H9 (cell line): ENCODE measurements at regions not wholly inside any gene's neighbourhood (a gene's known extent, or its start where the extent isn't known, plus 50 kb on each side); places are given as distances from the start of the nearest gene placed in this dataset.

Experiments
- DNase-seq: peaks from one replicate; pipeline ENCODE4 v3.0.0-alpha.2; 2017
- H2AFZ ChIP-seq: one replicate; pipeline ENCODE4 v1.6.1; 2013; ENCODE audit warnings: mild to moderate bottlenecking, low read length, control low read depth, moderate library complexity
- H2AK5ac ChIP-seq: 2 replicates; pipeline ENCODE4 v1.6.1; 2013; ENCODE audit warnings: low read length, control low read depth, mixed read lengths; ENCODE audit not compliant: insufficient read length
- H2BK120ac ChIP-seq: one replicate; pipeline ENCODE4 v1.6.1; 2013; ENCODE audit warnings: low read depth, mild to moderate bottlenecking, low read length, control low read depth, inconsistent platforms; ENCODE audit not compliant: poor library complexity, severe bottlenecking
- H2BK12ac ChIP-seq: 2 replicates; pipeline ENCODE4 v1.6.1; 2013; ENCODE audit warnings: low read length, control low read depth, mixed read lengths, low read depth; ENCODE audit not compliant: insufficient read length
- H2BK15ac ChIP-seq: 2 replicates; pipeline ENCODE4 v1.6.1; 2013; ENCODE audit warnings: low read depth, low read length, control low read depth
- H2BK20ac ChIP-seq: one replicate; pipeline ENCODE4 v1.6.1; 2013; ENCODE audit warnings: low read depth, mild to moderate bottlenecking, low read length, control low read depth, inconsistent platforms; ENCODE audit not compliant: poor library complexity, severe bottlenecking
- H2BK5ac ChIP-seq: 2 replicates; pipeline ENCODE4 v1.6.1; 2013; ENCODE audit warnings: low read length, control low read depth, mixed read lengths; ENCODE audit not compliant: insufficient read length
- H3K14ac ChIP-seq: 2 replicates; pipeline ENCODE4 v1.6.1; 2013; ENCODE audit warnings: low read length, control low read depth; ENCODE audit not compliant: insufficient read depth
- H3K18ac ChIP-seq: 2 replicates; pipeline ENCODE4 v1.6.1; 2013; ENCODE audit warnings: low read depth, mild to moderate bottlenecking, mixed read lengths, low read length, control low read depth; ENCODE audit not compliant: insufficient read length
- H3K23ac ChIP-seq: 2 replicates; pipeline ENCODE4 v1.6.1; 2013; ENCODE audit warnings: low read length, control low read depth, mixed read lengths, low read depth; ENCODE audit not compliant: insufficient read length
- H3K23me2 ChIP-seq: 2 replicates; pipeline ENCODE4 v1.6.1; 2013; ENCODE audit warnings: low read depth, mild to moderate bottlenecking, mixed read lengths, low read length, control low read depth; ENCODE audit not compliant: insufficient read length, poor library complexity, severe bottlenecking
- H3K27ac ChIP-seq: 2 replicates; pipeline ENCODE4 v1.5.1; 2013; ENCODE audit warnings: low read length, control low read depth, mixed read lengths, low read depth; ENCODE audit not compliant: insufficient read length
- H3K27me3 ChIP-seq: 2 replicates; pipeline ENCODE4 v1.6.1; 2013; ENCODE audit warnings: low read length, control low read depth, inconsistent platforms; ENCODE audit not compliant: insufficient read depth
- H3K4ac ChIP-seq: 2 replicates; pipeline ENCODE4 v1.6.1; 2013; ENCODE audit warnings: low read depth, mild to moderate bottlenecking, control low read depth, inconsistent platforms, low read length, moderate library complexity
- H3K4me1 ChIP-seq: 2 replicates; pipeline ENCODE4 v1.6.1; 2013; ENCODE audit warnings: low read length, control low read depth, inconsistent platforms; ENCODE audit not compliant: insufficient read depth
- H3K4me2 ChIP-seq: 2 replicates; pipeline ENCODE4 v1.6.1; 2013; ENCODE audit warnings: low read length, control low read depth, mixed read lengths; ENCODE audit not compliant: insufficient read length, insufficient read depth
- H3K56ac ChIP-seq: 2 replicates; pipeline ENCODE4 v1.6.1; 2013; ENCODE audit warnings: low read depth, mild to moderate bottlenecking, mixed read lengths, low read length, control low read depth; ENCODE audit not compliant: insufficient read length
- H3K79me1 ChIP-seq: 2 replicates; pipeline ENCODE4 v1.6.1; 2013; ENCODE audit warnings: low read depth, mild to moderate bottlenecking, moderate library complexity, low read length, control low read depth, inconsistent platforms; ENCODE audit not compliant: insufficient read depth, poor library complexity, severe bottlenecking
- H3K79me2 ChIP-seq: 2 replicates; pipeline ENCODE4 v1.6.1; 2013; ENCODE audit warnings: low read length, control low read depth, inconsistent platforms; ENCODE audit not compliant: insufficient read depth
- H3K9ac ChIP-seq: 2 replicates; pipeline ENCODE4 v1.6.1; 2013; ENCODE audit warnings: low read length, control low read depth, mixed read lengths; ENCODE audit not compliant: insufficient read length; ENCODE audit errors: extremely low read depth
- H3K9me3 ChIP-seq: one replicate; pipeline ENCODE4 v1.6.1; 2013; ENCODE audit warnings: low read depth, low read length, inconsistent platforms; ENCODE audit not compliant: control insufficient read depth
- H3T11ph ChIP-seq: one replicate; pipeline ENCODE4 v1.6.1; 2013; ENCODE audit warnings: mild to moderate bottlenecking, low read length, control low read depth, inconsistent platforms
- H4K20me1 ChIP-seq: one replicate; pipeline ENCODE4 v1.6.1; 2013; ENCODE audit not compliant: control insufficient read depth, insufficient read length, insufficient read depth
- H4K5ac ChIP-seq: 2 replicates; pipeline ENCODE4 v1.6.1; 2013; ENCODE audit warnings: low read depth, mild to moderate bottlenecking, mixed read lengths, low read length, control low read depth; ENCODE audit not compliant: insufficient read length
- H4K8ac ChIP-seq: replicated peaks from 2 replicates; pipeline ENCODE4 v1.6.1; 2013; ENCODE audit warnings: low read length, control low read depth, mixed read lengths, low read depth; ENCODE audit not compliant: insufficient read length
- H4K91ac ChIP-seq: 2 replicates; pipeline ENCODE4 v1.6.1; 2013; ENCODE audit warnings: low read depth, mild to moderate bottlenecking, moderate library complexity, mixed read lengths, low read length, control low read depth; ENCODE audit not compliant: insufficient read length
- H3K27ac Mint-ChIP-seq, 3 experiments: 2 replicates in 2 of 3; 3 replicates in 1 of 3; pipeline ENCODE4 v1.8.0; 2020 to 2021; ENCODE audit warnings: mixed read lengths in 3 of 3, mild to moderate bottlenecking in 1 of 3, moderate library complexity in 1 of 3
- H3K27me3 Mint-ChIP-seq: 2 replicates; pipeline ENCODE4 v1.8.0; 2021; ENCODE audit warnings: low read depth, mild to moderate bottlenecking, moderate library complexity, mixed read lengths
- H3K36me3 Mint-ChIP-seq, 3 experiments: 2 replicates in 2 of 3; 3 replicates in 1 of 3; pipeline ENCODE4 v1.8.0; 2020 to 2021; ENCODE audit warnings: low read depth in 3 of 3, mixed read lengths in 3 of 3; ENCODE audit not compliant: insufficient read depth in 1 of 3
- H3K4me1 Mint-ChIP-seq, 2 experiments: 2 replicates each; pipeline ENCODE4 v1.8.0; 2020; ENCODE audit warnings: mixed read lengths in 2 of 2
- H3K4me3 Mint-ChIP-seq, 2 experiments: 2 replicates in 1 of 2; 3 replicates in 1 of 2; pipeline ENCODE4 v1.8.0; 2020 to 2021; ENCODE audit warnings: mild to moderate bottlenecking in 2 of 2, mixed read lengths in 2 of 2, moderate library complexity in 1 of 2
- H3K9me3 Mint-ChIP-seq, 2 experiments: 2 replicates in 1 of 2; 3 replicates in 1 of 2; pipeline ENCODE4 v1.8.0; 2020; ENCODE audit warnings: mild to moderate bottlenecking in 2 of 2, mixed read lengths in 2 of 2, moderate library complexity in 1 of 2
- CTCF ChIP-seq: fragments of 200-600 bp; sonication (generic); conservative IDR thresholded peaks from 3 replicates; pipeline ENCODE4 v1.8.0; 2021; ENCODE audit warnings: antibody characterized with exemption, mild to moderate bottlenecking
- WGBS: extraction: QIAGEN DNeasy Blood & Tissue Kit; methylation state at CpG from one replicate; pipeline ENCODE4 v1.1.7; 2013; ENCODE audit warnings: missing lambda C conversion rate, low lambda C conversion rate, mixed read lengths; ENCODE audit not compliant: insufficient read length; ENCODE audit errors: extremely low coverage; 5-methylcytosine and 5-hydroxymethylcytosine counted together

DNA sequence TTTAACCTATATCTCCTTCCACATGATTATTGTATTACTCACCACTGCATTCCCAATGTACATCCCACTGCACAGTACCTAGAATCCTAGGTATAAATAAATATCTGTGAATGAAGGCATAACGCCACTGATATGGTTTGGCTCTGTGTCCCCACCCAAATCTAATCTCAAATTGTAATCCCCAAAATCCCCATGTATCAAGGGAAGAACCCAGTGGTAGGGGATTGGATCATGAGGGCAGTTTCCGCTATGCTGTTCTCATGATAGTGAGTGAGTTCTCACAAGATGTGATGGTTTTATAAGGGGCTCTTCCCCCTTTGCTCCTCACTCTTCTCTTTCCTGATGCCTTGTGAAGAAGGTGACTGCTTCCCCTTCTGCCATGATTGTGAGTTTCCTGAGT lies 599.0 kb upstream of the ADGRL2 start:
- no peak for DNase-seq

More for the DNA sequence above, 599.0 kb upstream of the ADGRL2 start:
- Histone ChIP-seq H3K9me3 (no peaks in the 10 kb centered on the region), H3K4me1 (peaks cover 4% of the 10 kb centered on the region; the same call in 1 of the 2 replicates), H3K4ac (no peak overlapping the region), H2BK12ac (no peak overlapping the region), H3K18ac (no peak overlapping the region), H2BK5ac (no peak overlapping the region), H3K23me2 (no peaks in the 10 kb centered on the region), H3K9ac (no peak overlapping the region), H2BK120ac (no peak overlapping the region), H3T11ph (no peak overlapping the region), H4K8ac (no peak overlapping the region), H3K27ac (no peak overlapping the region), H4K91ac (no peak overlapping the region), H3K23ac (no peak overlapping the region), H2AK5ac (no peak overlapping the region), H3K4me2 (no peak overlapping the region), H2BK20ac (no peak overlapping the region), H3K79me2 (no peaks in the 10 kb centered on the region), H2AFZ (no peak overlapping the region), H2BK15ac (no peak overlapping the region), H3K27me3 (no peaks in the 10 kb centered on the region), H3K79me1 (no peaks in the 10 kb centered on the region), H4K20me1 (no peaks in the 10 kb centered on the region), H3K14ac (no peak overlapping the region), H3K56ac (no peak overlapping the region), H4K5ac (no peak overlapping the region)
- H3K36me3 Mint-ChIP-seq, result no peaks in the 10 kb centered on the region
- no peak for TF ChIP-seq CTCF
- no peaks in the 10 kb centered on the region for H3K27me3 Mint-ChIP-seq
- no peak overlapping the region; a peak in 1 of 7 replicates for H3K27ac Mint-ChIP-seq
- no peak overlapping the region for H3K4me3 Mint-ChIP-seq
- H3K9me3 Mint-ChIP-seq, result no peaks in the 10 kb centered on the region
- no CpG with 5 or more reads among the region's 2 CpGs for WGBS
- H3K4me1 Mint-ChIP-seq, result peaks cover 11 to 15% of the 10 kb centered on the region in 2 experiments; a peak in 3 of 4 replicates
